CD14-positive monocyte (primary cell): ENCODE measurements at regions not wholly inside any gene's neighbourhood (a gene's known extent, or its start where the extent isn't known, plus 50 kb on each side); places are given as distances from the start of the nearest gene placed in this dataset.

Source experiments
- DNase-seq, 3 donors: peaks; one replicate each; pipeline ENCODE4 v3.0.0-alpha.2; 2011 to 2022
- H2AFZ ChIP-seq: 2 replicates; pipeline ENCODE4 v1.6.0; 2012; ENCODE audit warnings: mild to moderate bottlenecking, low read depth, low read length, inconsistent platforms; ENCODE audit not compliant: insufficient read depth, poor library complexity, severe bottlenecking
- H3K27ac ChIP-seq, 2 donors: 1 replicate in 1 of 2; 2 replicates in 1 of 2; pipeline ENCODE4 v1.5.1; 2012 to 2013; ENCODE audit warnings: low read length in 2 of 2, control low read depth in 1 of 2, inconsistent platforms in 1 of 2, low read depth in 1 of 2, mild to moderate bottlenecking in 1 of 2
- H3K27me3 ChIP-seq, 2 donors: one replicate each; pipeline versions ENCODE4 v1.6.0 to v1.6.1; 2011 to 2013; ENCODE audit warnings: low read length in 2 of 2; ENCODE audit not compliant: control insufficient read depth in 2 of 2, insufficient read depth in 2 of 2
- H3K36me3 ChIP-seq, 2 donors: replicated peaks in 1 of 2; 1 replicate in 1 of 2; 2 replicates in 1 of 2; pipeline versions ENCODE4 v1.5.1 to v1.6.1; 2012 to 2013; ENCODE audit warnings: low read length in 2 of 2, control low read depth in 1 of 2, inconsistent platforms in 1 of 2, mild to moderate bottlenecking in 1 of 2; ENCODE audit not compliant: insufficient read depth in 2 of 2, control insufficient read depth in 1 of 2
- H3K4me1 ChIP-seq, 2 donors: 1 replicate in 1 of 2; 2 replicates in 1 of 2; pipeline versions ENCODE4 v1.5.1 to v1.6.1; 2012 to 2013; ENCODE audit warnings: low read length in 2 of 2, control low read depth in 1 of 2, inconsistent platforms in 1 of 2, mild to moderate bottlenecking in 1 of 2, moderate library complexity in 1 of 2; ENCODE audit not compliant: insufficient read depth in 2 of 2, control insufficient read depth in 1 of 2
- H3K4me2 ChIP-seq: replicated peaks from 2 replicates; pipeline ENCODE3; 2012; ENCODE audit warnings: low read length, moderate library complexity, mild to moderate bottlenecking; ENCODE audit not compliant: poor library complexity, severe bottlenecking; ENCODE audit errors: extremely low read depth
- H3K4me3 ChIP-seq, 3 experiments: fragments of 200-600 bp in 1 of 3; sonication (generic) in 1 of 3; replicated peaks in 1 of 3; 1 replicate in 2 of 3; 2 replicates in 1 of 3; pipeline ENCODE4 v1.5.1; 2011 to 2013; ENCODE audit warnings: low read length in 3 of 3, mild to moderate bottlenecking in 3 of 3, control low read depth in 2 of 3, low read depth in 2 of 3, inconsistent platforms in 1 of 3, moderate library complexity in 1 of 3
- H3K79me2 ChIP-seq: 2 replicates; pipeline ENCODE4 v1.6.0; 2012; ENCODE audit warnings: mild to moderate bottlenecking, control low read depth, inconsistent platforms, low read length, moderate library complexity; ENCODE audit not compliant: insufficient read depth
- H3K9ac ChIP-seq: 2 replicates; pipeline ENCODE4 v1.6.0; 2017; ENCODE audit warnings: low read length, mild to moderate bottlenecking; ENCODE audit not compliant: insufficient read depth, poor library complexity, severe bottlenecking
- H3K9me3 ChIP-seq, 2 donors: replicated peaks in 1 of 2; 1 replicate in 1 of 2; 2 replicates in 1 of 2; pipeline versions ENCODE4 v1.5.1 to v1.6.1; 2012 to 2013; ENCODE audit warnings: low read length in 2 of 2, control low read depth in 1 of 2; ENCODE audit not compliant: control insufficient read depth in 1 of 2, insufficient read depth in 1 of 2
- H4K20me1 ChIP-seq: 2 replicates; pipeline ENCODE4 v1.6.0; 2012; ENCODE audit warnings: mild to moderate bottlenecking, low read length, control low read depth, moderate library complexity; ENCODE audit not compliant: insufficient read depth
- H3K27ac Mint-ChIP-seq, 7 donors: one replicate each; pipeline ENCODE4 v1.8.0; 2020; ENCODE audit warnings: mild to moderate bottlenecking in 7 of 7, mixed read lengths in 7 of 7, moderate library complexity in 6 of 7, inconsistent platforms in 2 of 7
- H3K27me3 Mint-ChIP-seq, 3 donors: one replicate each; pipeline ENCODE4 v1.8.0; 2021 to 2022; ENCODE audit warnings: low read depth in 3 of 3, mild to moderate bottlenecking in 3 of 3, mixed read lengths in 3 of 3, moderate library complexity in 3 of 3, inconsistent platforms in 1 of 3
- H3K36me3 Mint-ChIP-seq, 2 donors: one replicate each; pipeline ENCODE4 v1.8.0; 2020; ENCODE audit warnings: mixed read lengths in 2 of 2, inconsistent platforms in 1 of 2, mild to moderate bottlenecking in 1 of 2
- H3K4me1 Mint-ChIP-seq: one replicate; pipeline ENCODE4 v1.8.0; 2020; ENCODE audit warnings: mild to moderate bottlenecking, mixed read lengths
- H3K4me3 Mint-ChIP-seq, 2 donors: one replicate each; pipeline ENCODE4 v1.8.0; 2020; ENCODE audit warnings: mild to moderate bottlenecking in 2 of 2, mixed read lengths in 2 of 2, moderate library complexity in 1 of 2
- H3K9me3 Mint-ChIP-seq, 7 donors: one replicate each; pipeline ENCODE4 v1.8.0; 2020 to 2022; ENCODE audit warnings: mixed read lengths in 7 of 7, mild to moderate bottlenecking in 6 of 7, moderate library complexity in 6 of 7, inconsistent platforms in 2 of 7
- CTCF ChIP-seq: fragments of 200-600 bp; IDR thresholded peaks from one replicate; pipeline ENCODE4 v1.8.0; 2022; ENCODE audit warnings: antibody characterized with exemption, mild to moderate bottlenecking
- WGBS: methylation state at CpG from one replicate; pipeline ENCODE4 v1.1.5; 2013; ENCODE audit warnings: missing lambda C conversion rate; ENCODE audit not compliant: insufficient coverage; 5-methylcytosine and 5-hydroxymethylcytosine counted together
- intact Hi-C, 2 donors: fragments of 100-400 bp; cut with micrococcal nuclease; formaldehyde crosslinking; loops; one replicate each; pipeline versions ENCODE4 v1.15.0 to v1.15.1; 2023

- Histone ChIP-seq H3K4me3 (no peak overlapping the region), H3K4me2 (no peak overlapping the region), H3K9ac (no peak overlapping the region), H3K79me2 (no peaks in the 10 kb centered on the region), H3K4me1 (no peaks in the 10 kb centered on the region), H3K9me3 (no peaks in the 10 kb centered on the region), H2AFZ (no peak overlapping the region), H3K27ac (no peak overlapping the region), H3K36me3 (no peaks in the 10 kb centered on the region), H3K27me3 (no peaks in the 10 kb centered on the region), H4K20me1 (no peaks in the 10 kb centered on the region)
- H3K4me3 Mint-ChIP-seq = no peak overlapping the region
- H3K9me3 Mint-ChIP-seq = peaks cover 0 to 5% (median 2%) of the 10 kb centered on the region in 7 donors
- no peaks in the 10 kb centered on the region for H3K36me3 Mint-ChIP-seq
- intact Hi-C loops = no loop called here
- no peak for DNase-seq
- H3K27ac Mint-ChIP-seq = no peak overlapping the region
- 80% methylated on average over 3 of the region's 6 CpGs for WGBS
- no peak for TF ChIP-seq CTCF
- H3K27me3 Mint-ChIP-seq = peaks cover 0 to 6% (median 2%) of the 10 kb centered on the region in 3 donors
- no peaks in the 10 kb centered on the region for H3K4me1 Mint-ChIP-seq
These were observed 172.5 kb upstream of the TMEM45B start for GRCh38 chr11:129643031-129643721.

GRCh38 chr11:129644326-129644725 is 171.3 kb upstream of the TMEM45B start:
- Histone ChIP-seq H4K20me1 (no peaks in the 10 kb centered on the region), H2AFZ (no peak overlapping the region), H3K4me3 (no peak overlapping the region), H3K4me2 (no peak overlapping the region), H3K79me2 (no peaks in the 10 kb centered on the region), H3K9ac (no peak overlapping the region), H3K4me1 (no peaks in the 10 kb centered on the region), H3K27me3 (no peaks in the 10 kb centered on the region), H3K27ac (no peak overlapping the region), H3K9me3 (no peaks in the 10 kb centered on the region), H3K36me3 (no peaks in the 10 kb centered on the region)
- peaks cover 0 to 6% (median 2%) of the 10 kb centered on the region in 3 donors for H3K27me3 Mint-ChIP-seq
- no peaks in the 10 kb centered on the region for H3K4me1 Mint-ChIP-seq
- H3K4me3 Mint-ChIP-seq = no peak overlapping the region
- no peak for TF ChIP-seq CTCF
- no peak for DNase-seq
- H3K27ac Mint-ChIP-seq = peak overlapping the region in 1 of 7 donors; percentile 18
- H3K9me3 Mint-ChIP-seq = peaks cover 0 to 5% (median 2%) of the 10 kb centered on the region in 7 donors
- intact Hi-C loops = no loop called here
- WGBS = 80% methylated on average over 1 of the region's 3 CpGs
- no peaks in the 10 kb centered on the region for H3K36me3 Mint-ChIP-seq
